ENCODE measurements at regions not wholly inside any gene's neighbourhood (a gene's known extent, or its start where the extent isn't known, plus 50 kb on each side); places are given as distances from the start of the nearest gene placed in this dataset.

DNA sequence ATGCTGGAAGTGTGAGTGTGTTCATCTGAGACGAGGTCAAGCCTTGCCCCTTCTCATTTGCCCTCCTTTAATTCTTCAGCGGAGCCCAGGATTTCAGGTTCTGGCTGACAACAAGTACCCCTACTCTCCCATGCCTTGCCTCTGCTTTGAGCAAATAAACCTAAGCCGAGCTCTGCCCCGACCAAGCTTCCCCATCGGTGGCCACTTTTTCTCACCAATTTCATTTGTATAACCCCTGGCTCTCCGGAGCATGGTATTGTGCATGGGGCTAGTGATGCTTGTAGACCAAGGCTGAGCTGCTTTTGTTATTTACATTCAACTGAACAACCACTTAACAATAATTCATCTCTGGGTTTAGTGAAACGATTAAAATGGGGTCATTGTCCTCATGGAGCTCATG, 100.2 kb upstream of the RAB3GAP2 start:
- Histone ChIP-seq H3K27me3 (ENCODE audit: control insufficient read depth, extremely low read depth, insufficient read depth, low read length) (no peaks in the 10 kb centered on the region), H3K9ac (ENCODE audit: control insufficient read depth, extremely low read depth, insufficient read depth, low read length) (no peak overlapping the region), H4K20me1 (ENCODE audit: control insufficient read depth, extremely low read depth, insufficient read depth, low read length) (peaks cover 2% of the 10 kb centered on the region), H3K4me3 (ENCODE audit: control insufficient read depth in 2 of 3, extremely low read depth in 1 of 3, insufficient read depth in 2 of 3, low read depth in 1 of 3, low read length in 3 of 3) (no peak overlapping the region), H3K36me3 (ENCODE audit: control insufficient read depth in 2 of 2, extremely low read depth in 1 of 2, insufficient read depth in 2 of 2, low read length in 2 of 2) (no peaks in the 10 kb centered on the region), H3K9me3 (ENCODE audit: control insufficient read depth, low read depth, low read length) (no peaks in the 10 kb centered on the region), H3K4me1 (ENCODE audit: control insufficient read depth, extremely low read depth, insufficient read depth, low read length) (peaks cover 18% of the 10 kb centered on the region), H3K27ac (ENCODE audit: control insufficient read depth, insufficient read depth, low read length) (no peak overlapping the region), H3K9me1 (ENCODE audit: control insufficient read depth, extremely low read depth, insufficient read depth, low read length) (peaks cover 2% of the 10 kb centered on the region), H3K79me2 (ENCODE audit: control insufficient read depth, insufficient read depth, low read length) (no peaks in the 10 kb centered on the region), H3K4me2 (ENCODE audit: control insufficient read depth, extremely low read depth, insufficient read depth, low read depth, low read length) (no peak overlapping the region), H2AFZ (ENCODE audit: control insufficient read depth, low read length) (no peak overlapping the region)
- dilution Hi-C loops (cut with MboI; ENCODE audit: extremely low pct_ligation_motif_present, low sequenced_read_pairs): no loop called here
- no peak for DNase-seq (ENCODE audit: low read depth, low spot score)
- TF ChIP-seq EZH2 (IDR thresholded peaks at IDR 0.05; ENCODE audit: low read length): no peak
- TF ChIP-seq, protein P1, sequence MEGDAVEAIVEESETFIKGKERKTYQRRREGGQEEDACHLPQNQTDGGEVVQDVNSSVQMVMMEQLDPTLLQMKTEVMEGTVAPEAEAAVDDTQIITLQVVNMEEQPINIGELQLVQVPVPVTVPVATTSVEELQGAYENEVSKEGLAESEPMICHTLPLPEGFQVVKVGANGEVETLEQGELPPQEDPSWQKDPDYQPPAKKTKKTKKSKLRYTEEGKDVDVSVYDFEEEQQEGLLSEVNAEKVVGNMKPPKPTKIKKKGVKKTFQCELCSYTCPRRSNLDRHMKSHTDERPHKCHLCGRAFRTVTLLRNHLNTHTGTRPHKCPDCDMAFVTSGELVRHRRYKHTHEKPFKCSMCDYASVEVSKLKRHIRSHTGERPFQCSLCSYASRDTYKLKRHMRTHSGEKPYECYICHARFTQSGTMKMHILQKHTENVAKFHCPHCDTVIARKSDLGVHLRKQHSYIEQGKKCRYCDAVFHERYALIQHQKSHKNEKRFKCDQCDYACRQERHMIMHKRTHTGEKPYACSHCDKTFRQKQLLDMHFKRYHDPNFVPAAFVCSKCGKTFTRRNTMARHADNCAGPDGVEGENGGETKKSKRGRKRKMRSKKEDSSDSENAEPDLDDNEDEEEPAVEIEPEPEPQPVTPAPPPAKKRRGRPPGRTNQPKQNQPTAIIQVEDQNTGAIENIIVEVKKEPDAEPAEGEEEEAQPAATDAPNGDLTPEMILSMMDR (optimal IDR thresholded peaks at IDR 0.05 in 1 of 3, IDR thresholded peaks at IDR 0.05 in 1 of 3, conservative IDR thresholded peaks at IDR 0.05 in 1 of 3; ENCODE audit: extremely low read depth in 1 of 3, insufficient read depth in 2 of 3, low read length in 3 of 3): no peak
- no peak for FAIRE-seq

- H2AFZ ChIP-seq (ENCODE audit: control insufficient read depth, low read length): no peak overlapping the region
- H3K27me3 ChIP-seq (ENCODE audit: control insufficient read depth, extremely low read depth, insufficient read depth, low read length): no peaks in the 10 kb centered on the region
- no peak overlapping the region for H3K9ac ChIP-seq (ENCODE audit: control insufficient read depth, extremely low read depth, insufficient read depth, low read length)
- TF ChIP-seq EZH2 (IDR thresholded peaks at IDR 0.05; ENCODE audit: low read length): no peak
- TF ChIP-seq, protein P1 (optimal IDR thresholded peaks at IDR 0.05 in 1 of 3, IDR thresholded peaks at IDR 0.05 in 1 of 3, conservative IDR thresholded peaks at IDR 0.05 in 1 of 3; ENCODE audit: extremely low read depth in 1 of 3, insufficient read depth in 2 of 3, low read length in 3 of 3): peak; percentile 41 to 70 (median 43)
- dilution Hi-C loops (cut with MboI; ENCODE audit: extremely low pct_ligation_motif_present, low sequenced_read_pairs): no loop called here
- no peaks in the 10 kb centered on the region for H3K79me2 ChIP-seq (ENCODE audit: control insufficient read depth, insufficient read depth, low read length)
- no peak for FAIRE-seq
- DNase-seq (ENCODE audit: low read depth, low spot score): no peak
- no peaks in the 10 kb centered on the region for H3K36me3 ChIP-seq (ENCODE audit: control insufficient read depth in 2 of 2, extremely low read depth in 1 of 2, insufficient read depth in 2 of 2, low read length in 2 of 2)
- H3K4me2 ChIP-seq (ENCODE audit: control insufficient read depth, extremely low read depth, insufficient read depth, low read depth, low read length): no peak overlapping the region
- no peak overlapping the region for H3K4me3 ChIP-seq (ENCODE audit: control insufficient read depth in 2 of 3, extremely low read depth in 1 of 3, insufficient read depth in 2 of 3, low read depth in 1 of 3, low read length in 3 of 3)
- H3K9me1 ChIP-seq (ENCODE audit: control insufficient read depth, extremely low read depth, insufficient read depth, low read length): peaks cover 2% of the 10 kb centered on the region
- H4K20me1 ChIP-seq (ENCODE audit: control insufficient read depth, extremely low read depth, insufficient read depth, low read length): peaks cover 2% of the 10 kb centered on the region
- H3K9me3 ChIP-seq (ENCODE audit: control insufficient read depth, low read depth, low read length): no peaks in the 10 kb centered on the region
- peaks cover 18% of the 10 kb centered on the region for H3K4me1 ChIP-seq (ENCODE audit: control insufficient read depth, extremely low read depth, insufficient read depth, low read length)
- no peak overlapping the region for H3K27ac ChIP-seq (ENCODE audit: control insufficient read depth, insufficient read depth, low read length)
Observed at GRCh38 chr1:220371324-220371723, 99.1 kb upstream of the RAB3GAP2 start.
